Glutamatergic neuron (in vitro differentiated cells): ENCODE measurements at regions not wholly inside any gene's neighbourhood (a gene's known extent, or its start where the extent isn't known, plus 50 kb on each side); places are given as distances from the start of the nearest gene placed in this dataset.

Experiments
- DNase-seq: peaks from one replicate; pipeline ENCODE4 v3.0.0; 2022
- H3K27ac Mint-ChIP-seq: one replicate; pipeline ENCODE4 v1.8.0; 2020; ENCODE audit warnings: mild to moderate bottlenecking, mixed read lengths, inconsistent platforms; ENCODE audit not compliant: unreplicated experiment
- H3K27me3 Mint-ChIP-seq: one replicate; pipeline ENCODE4 v1.8.0; 2020; ENCODE audit warnings: mild to moderate bottlenecking, moderate library complexity, mixed read lengths, inconsistent platforms; ENCODE audit not compliant: unreplicated experiment
- H3K36me3 Mint-ChIP-seq: one replicate; pipeline ENCODE4 v1.8.0; 2020; ENCODE audit warnings: mild to moderate bottlenecking, mixed read lengths, inconsistent platforms; ENCODE audit not compliant: unreplicated experiment
- H3K4me1 Mint-ChIP-seq: one replicate; pipeline ENCODE4 v1.8.0; 2020; ENCODE audit warnings: mild to moderate bottlenecking, low read depth, mixed read lengths, inconsistent platforms; ENCODE audit not compliant: unreplicated experiment
- H3K4me3 Mint-ChIP-seq: one replicate; pipeline ENCODE4 v1.8.0; 2020; ENCODE audit warnings: mild to moderate bottlenecking, mixed read lengths, inconsistent platforms; ENCODE audit not compliant: unreplicated experiment
- H3K9me3 Mint-ChIP-seq: one replicate; pipeline ENCODE4 v1.8.0; 2020; ENCODE audit warnings: mild to moderate bottlenecking, moderate library complexity, mixed read lengths, inconsistent platforms; ENCODE audit not compliant: unreplicated experiment
- TF ChIP-seq, protein P1 (sequence below): fragments of 200-600 bp; sonication (generic); IDR thresholded peaks from one replicate; pipeline ENCODE4 v1.5.0; 2021; ENCODE audit not compliant: partially characterized antibody, unreplicated experiment

GRCh38 chr10:34001087-34001580 is 666.7 kb upstream of the NRP1 start:
- DNase-seq = no peak
- Mint-ChIP-seq H3K27me3 (peaks cover 2% of the 10 kb centered on the region), H3K36me3 (no peaks in the 10 kb centered on the region), H3K27ac (no peak overlapping the region), H3K4me1 (no peaks in the 10 kb centered on the region), H3K4me3 (no peak overlapping the region), H3K9me3 (peaks cover 3% of the 10 kb centered on the region)
- TF ChIP-seq, protein P1, sequence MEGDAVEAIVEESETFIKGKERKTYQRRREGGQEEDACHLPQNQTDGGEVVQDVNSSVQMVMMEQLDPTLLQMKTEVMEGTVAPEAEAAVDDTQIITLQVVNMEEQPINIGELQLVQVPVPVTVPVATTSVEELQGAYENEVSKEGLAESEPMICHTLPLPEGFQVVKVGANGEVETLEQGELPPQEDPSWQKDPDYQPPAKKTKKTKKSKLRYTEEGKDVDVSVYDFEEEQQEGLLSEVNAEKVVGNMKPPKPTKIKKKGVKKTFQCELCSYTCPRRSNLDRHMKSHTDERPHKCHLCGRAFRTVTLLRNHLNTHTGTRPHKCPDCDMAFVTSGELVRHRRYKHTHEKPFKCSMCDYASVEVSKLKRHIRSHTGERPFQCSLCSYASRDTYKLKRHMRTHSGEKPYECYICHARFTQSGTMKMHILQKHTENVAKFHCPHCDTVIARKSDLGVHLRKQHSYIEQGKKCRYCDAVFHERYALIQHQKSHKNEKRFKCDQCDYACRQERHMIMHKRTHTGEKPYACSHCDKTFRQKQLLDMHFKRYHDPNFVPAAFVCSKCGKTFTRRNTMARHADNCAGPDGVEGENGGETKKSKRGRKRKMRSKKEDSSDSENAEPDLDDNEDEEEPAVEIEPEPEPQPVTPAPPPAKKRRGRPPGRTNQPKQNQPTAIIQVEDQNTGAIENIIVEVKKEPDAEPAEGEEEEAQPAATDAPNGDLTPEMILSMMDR = no peak

DNA sequence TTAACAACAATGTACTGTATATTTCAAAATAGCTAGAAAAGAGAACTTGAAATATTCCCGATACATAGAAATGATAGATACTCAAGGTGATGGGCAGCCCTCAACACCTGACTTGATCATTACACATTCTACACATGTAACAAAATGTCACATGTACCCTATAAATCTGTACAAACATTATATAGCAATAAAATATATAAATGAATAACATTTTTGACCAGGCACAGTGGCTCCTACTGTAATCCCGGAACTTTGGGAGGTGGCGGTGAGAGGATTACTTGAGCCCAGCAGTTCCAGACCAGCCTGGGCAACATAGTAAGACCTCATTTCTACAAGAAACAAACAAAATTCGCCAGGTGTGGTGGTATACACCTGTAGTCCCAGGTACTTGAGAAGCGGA is 659.5 kb upstream of the NRP1 start:
- peaks cover 4% of the 10 kb centered on the region for H3K9me3 Mint-ChIP-seq
- H3K4me1 Mint-ChIP-seq = no peaks in the 10 kb centered on the region
- H3K4me3 Mint-ChIP-seq = no peak overlapping the region
- TF ChIP-seq, protein P1 = no peak
- DNase-seq = no peak
- no peaks in the 10 kb centered on the region for H3K36me3 Mint-ChIP-seq
- peaks cover 2% of the 10 kb centered on the region for H3K27me3 Mint-ChIP-seq
- no peak overlapping the region for H3K27ac Mint-ChIP-seq

- H3K4me3 Mint-ChIP-seq = no peak overlapping the region
- no peak overlapping the region for H3K27ac Mint-ChIP-seq
- TF ChIP-seq, protein P1 = no peak
- no peaks in the 10 kb centered on the region for H3K36me3 Mint-ChIP-seq
- H3K27me3 Mint-ChIP-seq = no peaks in the 10 kb centered on the region
- H3K4me1 Mint-ChIP-seq = no peaks in the 10 kb centered on the region
- DNase-seq = no peak
- H3K9me3 Mint-ChIP-seq = peaks cover 4% of the 10 kb centered on the region
Observed at GRCh38 chr10:33991924-33992323, 657.5 kb upstream of the NRP1 start.

DNA sequence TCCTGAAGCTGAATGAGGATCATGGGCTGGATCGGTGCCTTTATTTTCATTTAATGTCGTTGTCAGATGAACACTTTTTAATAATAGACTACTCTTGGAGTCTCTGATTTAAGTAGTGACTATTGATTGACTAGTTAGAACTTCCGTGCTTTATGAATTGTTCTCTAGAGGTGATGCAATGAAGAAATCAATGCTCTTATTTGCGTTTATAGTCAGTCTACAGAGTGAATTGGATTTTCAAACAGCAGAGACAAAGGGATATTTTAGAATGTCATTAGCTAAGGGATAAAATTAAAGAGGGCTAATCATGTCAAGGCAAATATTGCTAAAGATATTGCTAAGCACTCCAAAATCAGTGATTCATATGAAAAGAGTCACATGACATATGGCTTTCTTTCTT is 652.0 kb upstream of the NRP1 start:
- DNase-seq = no peak
- Mint-ChIP-seq H3K27ac (no peak overlapping the region), H3K4me1 (no peaks in the 10 kb centered on the region), H3K9me3 (peaks cover 3% of the 10 kb centered on the region), H3K27me3 (no peaks in the 10 kb centered on the region), H3K4me3 (no peak overlapping the region), H3K36me3 (no peaks in the 10 kb centered on the region)
- TF ChIP-seq, protein P1 = no peak

GRCh38 chr10:33986016-33986415 is 651.5 kb upstream of the NRP1 start:
- Mint-ChIP-seq H3K9me3 (peaks cover under 1% of the 10 kb centered on the region), H3K36me3 (no peaks in the 10 kb centered on the region), H3K27ac (no peak overlapping the region), H3K4me3 (no peak overlapping the region), H3K4me1 (no peaks in the 10 kb centered on the region), H3K27me3 (no peaks in the 10 kb centered on the region)
- TF ChIP-seq, protein P1 = no peak
- no peak for DNase-seq
